PFSK-1 (cell line): ENCODE measurements at regions not wholly inside any gene's neighbourhood (a gene's known extent, or its start where the extent isn't known, plus 50 kb on each side); places are given as distances from the start of the nearest gene placed in this dataset.

Experiments
- FOXP2 ChIP-seq: optimal IDR thresholded peaks from 2 replicates; pipeline ENCODE3; 2011; ENCODE audit warnings: borderline replicate concordance, control low read depth, inconsistent platforms; ENCODE audit not compliant: insufficient read depth; ENCODE audit errors: extremely low read length, extremely low read depth
- POLR2AphosphoS5 ChIP-seq: IDR thresholded peaks from 2 replicates; pipeline ENCODE4 v1.6.1; 2012; ENCODE audit warnings: low read depth, mild to moderate bottlenecking, control low read depth, low read length, moderate library complexity
- SIN3A ChIP-seq: IDR thresholded peaks from 2 replicates; pipeline ENCODE4 v1.6.1; 2012; ENCODE audit warnings: mild to moderate bottlenecking, low read length, moderate library complexity, borderline replicate concordance; ENCODE audit not compliant: insufficient read depth
- TAF1 ChIP-seq: IDR thresholded peaks from 2 replicates; pipeline ENCODE4 v1.6.1; 2012; ENCODE audit warnings: low read length, control low read depth, borderline replicate concordance; ENCODE audit not compliant: insufficient read depth
- TF ChIP-seq, protein P1 (sequence below), 2 experiments: IDR thresholded peaks; 2 replicates each; pipeline versions ENCODE4 v1.6.1 to v1.8.0; 2011 to 2012; ENCODE audit warnings: low read depth in 2 of 2, low read length in 2 of 2, control low read depth in 1 of 2, inconsistent platforms in 1 of 2, mild to moderate bottlenecking in 1 of 2, moderate library complexity in 1 of 2; ENCODE audit not compliant: insufficient read depth in 1 of 2

DNA sequence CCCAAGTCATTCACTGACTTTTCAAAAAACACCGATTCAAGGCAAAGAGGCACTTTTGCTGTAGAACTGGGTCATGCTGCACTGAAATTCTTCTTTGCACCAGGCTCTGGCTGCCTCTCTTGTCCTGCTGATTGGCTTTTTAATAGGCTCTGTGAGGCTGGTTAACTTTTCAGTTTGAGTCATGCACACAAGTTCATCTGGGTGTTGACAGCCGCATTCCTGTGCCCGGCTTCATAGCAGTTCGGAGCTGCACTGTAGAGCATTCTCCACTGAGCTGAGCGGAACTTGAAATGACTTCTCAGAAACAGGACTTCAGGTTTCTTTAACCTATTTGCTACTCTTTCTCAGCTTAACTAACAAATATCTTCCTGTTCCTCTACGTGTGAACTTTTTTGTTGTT is 978.3 kb downstream of the UQCRFS1 start:
- TF ChIP-seq, protein P1, sequence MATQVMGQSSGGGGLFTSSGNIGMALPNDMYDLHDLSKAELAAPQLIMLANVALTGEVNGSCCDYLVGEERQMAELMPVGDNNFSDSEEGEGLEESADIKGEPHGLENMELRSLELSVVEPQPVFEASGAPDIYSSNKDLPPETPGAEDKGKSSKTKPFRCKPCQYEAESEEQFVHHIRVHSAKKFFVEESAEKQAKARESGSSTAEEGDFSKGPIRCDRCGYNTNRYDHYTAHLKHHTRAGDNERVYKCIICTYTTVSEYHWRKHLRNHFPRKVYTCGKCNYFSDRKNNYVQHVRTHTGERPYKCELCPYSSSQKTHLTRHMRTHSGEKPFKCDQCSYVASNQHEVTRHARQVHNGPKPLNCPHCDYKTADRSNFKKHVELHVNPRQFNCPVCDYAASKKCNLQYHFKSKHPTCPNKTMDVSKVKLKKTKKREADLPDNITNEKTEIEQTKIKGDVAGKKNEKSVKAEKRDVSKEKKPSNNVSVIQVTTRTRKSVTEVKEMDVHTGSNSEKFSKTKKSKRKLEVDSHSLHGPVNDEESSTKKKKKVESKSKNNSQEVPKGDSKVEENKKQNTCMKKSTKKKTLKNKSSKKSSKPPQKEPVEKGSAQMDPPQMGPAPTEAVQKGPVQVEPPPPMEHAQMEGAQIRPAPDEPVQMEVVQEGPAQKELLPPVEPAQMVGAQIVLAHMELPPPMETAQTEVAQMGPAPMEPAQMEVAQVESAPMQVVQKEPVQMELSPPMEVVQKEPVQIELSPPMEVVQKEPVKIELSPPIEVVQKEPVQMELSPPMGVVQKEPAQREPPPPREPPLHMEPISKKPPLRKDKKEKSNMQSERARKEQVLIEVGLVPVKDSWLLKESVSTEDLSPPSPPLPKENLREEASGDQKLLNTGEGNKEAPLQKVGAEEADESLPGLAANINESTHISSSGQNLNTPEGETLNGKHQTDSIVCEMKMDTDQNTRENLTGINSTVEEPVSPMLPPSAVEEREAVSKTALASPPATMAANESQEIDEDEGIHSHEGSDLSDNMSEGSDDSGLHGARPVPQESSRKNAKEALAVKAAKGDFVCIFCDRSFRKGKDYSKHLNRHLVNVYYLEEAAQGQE (IDR thresholded peaks at IDR 0.05; ENCODE audit: insufficient read depth in 1 of 2, low read depth in 2 of 2, low read length in 2 of 2) = no peak
- TF ChIP-seq FOXP2 = no peak
- no peak for TF ChIP-seq TAF1
- TF ChIP-seq POLR2AphosphoS5 = no peak
- TF ChIP-seq SIN3A = no peak

DNA sequence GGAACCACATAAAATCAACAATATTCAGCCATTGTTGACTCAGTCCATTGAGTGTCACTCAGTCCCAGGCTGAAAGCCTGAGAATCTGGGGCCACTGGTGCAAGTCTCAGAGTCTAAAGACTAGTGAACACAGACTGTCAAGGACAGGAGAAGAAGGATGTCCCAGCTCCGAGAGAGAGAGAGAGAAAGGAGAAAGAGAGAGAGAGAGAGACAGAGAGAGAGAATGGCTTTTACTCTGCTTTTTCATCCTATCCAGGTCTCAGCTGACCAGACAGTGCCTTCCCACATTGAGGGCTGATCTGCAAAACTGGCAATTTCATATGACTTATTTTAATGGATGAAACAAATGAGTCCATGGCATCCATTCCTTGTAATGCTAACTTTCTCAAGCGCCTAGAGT is 984.1 kb downstream of the UQCRFS1 start:
- no peak for TF ChIP-seq SIN3A
- TF ChIP-seq, protein P1 (IDR thresholded peaks at IDR 0.05; ENCODE audit: insufficient read depth in 1 of 2, low read depth in 2 of 2, low read length in 2 of 2) = no peak
- TF ChIP-seq TAF1 = no peak
- no peak for TF ChIP-seq FOXP2
- no peak for TF ChIP-seq POLR2AphosphoS5

DNA sequence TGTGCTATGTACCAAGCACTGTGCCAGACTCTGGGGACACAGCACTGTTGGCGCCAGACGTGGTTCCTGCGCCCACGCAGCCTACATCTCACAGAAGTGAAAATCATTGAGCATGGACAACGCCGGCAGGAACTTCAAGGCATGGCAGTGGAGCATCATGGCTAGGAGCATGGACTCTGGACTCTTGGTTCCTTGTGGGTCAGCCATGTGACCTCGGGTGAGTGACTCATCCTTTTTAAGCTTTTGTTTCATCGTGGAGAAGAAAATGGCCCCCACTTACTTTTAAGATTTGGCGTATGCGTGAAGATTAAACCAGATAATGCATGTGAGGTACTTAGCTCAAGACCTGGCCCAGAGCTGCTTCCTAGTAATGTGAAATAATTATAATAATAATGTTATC is 988.5 kb downstream of the UQCRFS1 start:
- TF ChIP-seq SIN3A (no peak), TAF1 (no peak), POLR2AphosphoS5 (no peak), FOXP2 (no peak)
- TF ChIP-seq, protein P1 (IDR thresholded peaks at IDR 0.05; ENCODE audit: insufficient read depth in 1 of 2, low read depth in 2 of 2, low read length in 2 of 2) = no peak

DNA sequence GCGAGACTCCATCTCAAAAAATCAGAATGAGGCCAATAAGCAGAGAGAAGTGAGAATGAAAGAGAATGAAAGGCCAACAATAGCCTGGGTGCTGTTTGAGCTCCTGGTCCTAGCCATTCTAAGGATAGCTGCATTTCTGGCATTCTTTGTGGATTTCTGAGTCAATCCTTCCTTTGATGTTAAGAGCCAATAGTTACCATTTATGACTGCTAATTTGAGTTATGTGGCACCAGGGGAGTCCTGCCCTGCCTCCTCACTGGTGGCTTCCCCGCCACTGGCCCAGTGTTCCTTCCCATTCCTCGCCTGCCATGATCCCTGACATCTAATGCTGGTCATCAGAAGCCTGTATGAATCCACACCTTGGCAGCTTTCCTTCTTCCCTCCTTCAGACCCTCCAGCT is 991.2 kb downstream of the UQCRFS1 start:
- TF ChIP-seq FOXP2 = no peak
- TF ChIP-seq, protein P1 (IDR thresholded peaks at IDR 0.05; ENCODE audit: insufficient read depth in 1 of 2, low read depth in 2 of 2, low read length in 2 of 2) = no peak
- no peak for TF ChIP-seq TAF1
- TF ChIP-seq POLR2AphosphoS5 = no peak
- no peak for TF ChIP-seq SIN3A

DNA sequence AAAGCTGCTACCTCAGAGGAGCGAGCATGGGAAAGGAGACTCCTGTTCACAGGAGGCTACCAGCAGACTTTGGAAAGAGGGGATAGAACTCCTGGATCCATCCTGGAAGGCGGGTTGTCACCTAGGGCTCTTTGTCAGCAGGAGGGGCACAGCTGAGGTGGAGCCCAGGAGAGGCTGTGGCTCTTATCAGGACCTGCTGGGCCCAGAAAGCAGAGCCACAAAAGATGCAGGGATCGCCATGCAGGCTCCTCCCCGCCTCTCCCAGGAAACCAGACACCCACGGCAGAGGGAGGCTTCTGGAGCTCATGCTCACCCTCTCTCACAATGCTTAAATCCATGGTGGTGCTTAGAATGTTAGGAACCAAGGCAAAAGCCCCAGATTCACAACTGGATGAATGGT is 994.2 kb downstream of the UQCRFS1 start:
- TF ChIP-seq TAF1 (no peak), FOXP2 (no peak), POLR2AphosphoS5 (no peak), SIN3A (no peak)
- TF ChIP-seq, protein P1 (IDR thresholded peaks at IDR 0.05; ENCODE audit: insufficient read depth in 1 of 2, low read depth in 2 of 2, low read length in 2 of 2) = no peak
